GM10266 (cell line): ENCODE measurements at regions not wholly inside any gene's neighbourhood (a gene's known extent, or its start where the extent isn't known, plus 50 kb on each side); places are given as distances from the start of the nearest gene placed in this dataset.

Experiments used
- DNase-seq: peaks from one replicate; pipeline ENCODE4 v3.0.0; 2012; ENCODE audit errors: extremely low spot score
- TF ChIP-seq, protein P1 (sequence below): IDR thresholded peaks from 2 replicates; pipeline ENCODE4 v1.5.1; 2012; ENCODE audit warnings: mild to moderate bottlenecking, low read depth; ENCODE audit not compliant: control insufficient read depth, insufficient read depth; ENCODE audit errors: missing control alignments

- TF ChIP-seq, protein P1, sequence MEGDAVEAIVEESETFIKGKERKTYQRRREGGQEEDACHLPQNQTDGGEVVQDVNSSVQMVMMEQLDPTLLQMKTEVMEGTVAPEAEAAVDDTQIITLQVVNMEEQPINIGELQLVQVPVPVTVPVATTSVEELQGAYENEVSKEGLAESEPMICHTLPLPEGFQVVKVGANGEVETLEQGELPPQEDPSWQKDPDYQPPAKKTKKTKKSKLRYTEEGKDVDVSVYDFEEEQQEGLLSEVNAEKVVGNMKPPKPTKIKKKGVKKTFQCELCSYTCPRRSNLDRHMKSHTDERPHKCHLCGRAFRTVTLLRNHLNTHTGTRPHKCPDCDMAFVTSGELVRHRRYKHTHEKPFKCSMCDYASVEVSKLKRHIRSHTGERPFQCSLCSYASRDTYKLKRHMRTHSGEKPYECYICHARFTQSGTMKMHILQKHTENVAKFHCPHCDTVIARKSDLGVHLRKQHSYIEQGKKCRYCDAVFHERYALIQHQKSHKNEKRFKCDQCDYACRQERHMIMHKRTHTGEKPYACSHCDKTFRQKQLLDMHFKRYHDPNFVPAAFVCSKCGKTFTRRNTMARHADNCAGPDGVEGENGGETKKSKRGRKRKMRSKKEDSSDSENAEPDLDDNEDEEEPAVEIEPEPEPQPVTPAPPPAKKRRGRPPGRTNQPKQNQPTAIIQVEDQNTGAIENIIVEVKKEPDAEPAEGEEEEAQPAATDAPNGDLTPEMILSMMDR, result no peak
- DNase-seq, result no peak
These were observed 124.1 kb upstream of the HNRNPA3 start for GRCh38 chr2:177088529-177088928.

- TF ChIP-seq, protein P1, result no peak
- DNase-seq, result no peak
These were observed 121.6 kb upstream of the HNRNPA3 start for GRCh38 chr2:177090967-177091366.

DNA sequence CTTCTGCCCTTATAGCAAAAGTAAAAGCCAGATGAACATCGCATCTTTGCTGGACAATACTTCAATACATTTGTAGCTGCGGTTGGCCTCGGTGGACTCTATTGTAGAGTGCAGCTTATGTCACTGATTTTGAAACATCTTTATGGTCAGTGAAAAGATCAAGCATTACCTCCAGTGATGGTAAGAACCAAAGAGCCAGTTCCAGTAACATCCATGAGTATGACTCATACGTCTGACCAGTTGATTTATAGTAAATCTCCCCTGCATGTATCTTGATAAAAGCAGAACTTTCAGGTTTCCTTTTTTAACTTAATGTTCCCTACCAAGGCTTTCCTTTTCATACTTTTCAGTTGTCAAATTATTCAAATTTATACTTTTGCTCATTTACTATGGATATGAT is 119.2 kb upstream of the HNRNPA3 start:
- DNase-seq, result no peak
- TF ChIP-seq, protein P1, result no peak

GRCh38 chr2:177098001-177098613 is 114.5 kb upstream of the HNRNPA3 start:
- DNase-seq, result no peak
- TF ChIP-seq, protein P1, result no peak

DNA sequence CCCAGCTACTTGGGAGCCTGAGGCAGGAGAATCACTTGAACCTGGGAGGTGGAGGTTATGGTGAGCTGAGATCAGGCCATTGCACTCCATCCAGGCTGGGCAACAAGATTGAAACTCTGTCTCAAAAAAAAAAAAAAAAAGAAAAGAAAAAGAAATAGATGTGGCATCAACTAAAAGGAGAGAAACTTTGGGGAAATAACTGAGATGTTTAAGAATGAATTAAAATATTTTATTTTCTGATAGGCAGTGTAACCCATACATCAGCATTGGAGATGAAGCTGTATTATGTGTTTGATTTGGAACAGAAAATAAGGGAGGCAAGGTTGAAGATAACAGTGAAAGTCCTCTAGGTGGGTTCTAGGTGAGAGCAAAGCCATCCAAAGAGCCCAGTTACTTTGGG is 110.7 kb upstream of the HNRNPA3 start:
- TF ChIP-seq, protein P1, result no peak
- no peak for DNase-seq

DNA sequence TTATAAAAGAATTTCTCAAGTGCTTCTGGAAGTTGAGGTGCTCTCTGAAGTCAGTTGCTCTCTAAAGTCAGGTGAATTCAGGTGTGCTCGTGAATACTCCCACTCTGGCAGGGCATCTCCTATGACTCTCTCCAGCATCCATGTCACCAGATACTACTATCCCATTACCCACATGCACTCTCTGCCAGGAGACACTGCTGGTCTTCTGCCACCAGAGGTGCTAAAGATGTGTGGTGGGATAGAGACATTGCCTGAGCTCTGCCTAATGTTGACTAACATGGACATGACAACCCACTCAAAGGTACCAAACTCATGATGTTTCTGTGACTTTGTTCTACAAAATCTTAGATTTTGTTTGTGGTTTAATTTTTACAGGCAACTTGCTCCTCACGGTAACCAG is 106.4 kb upstream of the HNRNPA3 start:
- no peak for DNase-seq
- TF ChIP-seq, protein P1, result no peak

- TF ChIP-seq, protein P1, result no peak
- no peak for DNase-seq
These were observed 103.7 kb upstream of the HNRNPA3 start for GRCh38 chr2:177108890-177109289.
